ENCODE measurements at regions not wholly inside any gene's neighbourhood (a gene's known extent, or its start where the extent isn't known, plus 50 kb on each side); places are given as distances from the start of the nearest gene placed in this dataset.

GRCh38 chr12:93315385-93315906, 62.3 kb upstream of the NUDT4 start:
- ChIA-PET RAD21 (ENCODE audit: low non-redundant PET in 1 of 2, low total read pairs in 2 of 2, uncharacterized antibody in 2 of 2, unreplicated experiment in 2 of 2) (no interaction called here), POLR2A (no interaction called here), CTCF (no interaction called here)
- ATAC-seq: no peak
- TSS peak; percentile 90 for BruUV-seq (replicated peaks)
- peak overlapping the region; percentile 49 for H3K9ac ChIP-seq (ENCODE audit: low read length)
- TF ChIP-seq REST (IDR thresholded peaks at IDR 0.05; ENCODE audit: low read depth) (no peak), CBX3 (IDR thresholded peaks at IDR 0.05; ENCODE audit: low read depth) (0 out of 2 replicates have a peak, but pooled peaks have one; percentile 16)
- no peaks in the 10 kb centered on the region for H4K20me1 ChIP-seq (ENCODE audit: insufficient read depth)
- no peaks in the 10 kb centered on the region for H3K9me2 ChIP-seq (ENCODE audit: insufficient read depth)
- H3K9me3 ChIP-seq (ENCODE audit: control insufficient read depth in 1 of 2, insufficient read depth in 1 of 2, low read depth in 1 of 2, low read length in 2 of 2): no peaks in the 10 kb centered on the region
- H3K4me1 ChIP-seq (ENCODE audit: control insufficient read depth in 1 of 2, insufficient read depth in 2 of 2, low read length in 2 of 2): peaks cover 0 to 24% of the 10 kb centered on the region in 2 experiments; a peak in 3 of 4 replicates
- no peaks in the 10 kb centered on the region for H3K36me3 ChIP-seq (ENCODE audit: control insufficient read depth in 1 of 2, insufficient read depth in 2 of 2, low read length in 2 of 2)
- peak overlapping the region; percentile 74 for H3K4me2 ChIP-seq (ENCODE audit: low read length)
- DNase-seq (ENCODE audit: low read depth, low spot score): no peak
- peak overlapping the region; percentile 37 for H3K27ac ChIP-seq (ENCODE audit: low read depth, low read length)
- no peaks in the 10 kb centered on the region for H3K79me2 ChIP-seq (ENCODE audit: insufficient read depth, low read length)
- H3K4me3 ChIP-seq (replicated peaks in 1 of 2; ENCODE audit: low read depth in 1 of 2, low read length in 2 of 2): peak overlapping the region; percentile 39 to 54
- intact Hi-C loops (cut with micrococcal nuclease): no loop called here
- H2AFZ ChIP-seq (ENCODE audit: low read depth, low read length, poor library complexity, severe bottlenecking): peak overlapping the region; percentile 6
- H3K27me3 ChIP-seq (ENCODE audit: insufficient read depth, low read length): no peaks in the 10 kb centered on the region

- intact Hi-C loops (cut with micrococcal nuclease): no loop called here
- POLR2A ChIA-PET: no interaction called here
- H3K4me3 ChIP-seq (replicated peaks in 1 of 2; ENCODE audit: low read depth in 1 of 2, low read length in 2 of 2): peak overlapping the region; percentile 10 to 54; a peak in 3 of 4 replicates
These were observed 61.7 kb upstream of the NUDT4 start for GRCh38 chr12:93315907-93316622.

More at GRCh38 chr12:93315907-93316622, 61.7 kb upstream of the NUDT4 start:
- Histone ChIP-seq H3K4me1 (ENCODE audit: control insufficient read depth in 1 of 2, insufficient read depth in 2 of 2, low read length in 2 of 2) (peaks cover 0 to 24% of the 10 kb centered on the region in 2 experiments; a peak in 3 of 4 replicates), H3K9me2 (ENCODE audit: insufficient read depth) (no peaks in the 10 kb centered on the region), H3K4me2 (ENCODE audit: low read length) (peak overlapping the region; percentile 74), H3K79me2 (ENCODE audit: insufficient read depth, low read length) (no peaks in the 10 kb centered on the region), H3K27me3 (ENCODE audit: insufficient read depth, low read length) (no peaks in the 10 kb centered on the region), H3K9ac (ENCODE audit: low read length) (no peak overlapping the region), H2AFZ (ENCODE audit: low read depth, low read length, poor library complexity, severe bottlenecking) (peak overlapping the region; percentile 6), H3K9me3 (ENCODE audit: control insufficient read depth in 1 of 2, insufficient read depth in 1 of 2, low read depth in 1 of 2, low read length in 2 of 2) (no peaks in the 10 kb centered on the region), H3K36me3 (ENCODE audit: control insufficient read depth in 1 of 2, insufficient read depth in 2 of 2, low read length in 2 of 2) (no peaks in the 10 kb centered on the region), H3K27ac (ENCODE audit: low read depth, low read length) (no peak overlapping the region), H4K20me1 (ENCODE audit: insufficient read depth) (no peaks in the 10 kb centered on the region)
- DNase-seq (ENCODE audit: low read depth, low spot score) (no peak), ATAC-seq (no peak)
- ChIA-PET RAD21 (ENCODE audit: low non-redundant PET in 1 of 2, low total read pairs in 2 of 2, uncharacterized antibody in 2 of 2, unreplicated experiment in 2 of 2) (no interaction called here), CTCF (no interaction called here)
- TF ChIP-seq EGR1 (IDR thresholded peaks at IDR 0.05; ENCODE audit: low read depth) (peak; percentile 23; the same call in 1 of the 2 replicates), MAX (IDR thresholded peaks at IDR 0.05) (no peak)
- no TSS peak for BruUV-seq (replicated peaks)
